ENCODE measurements at regions not wholly inside any gene's neighbourhood (a gene's known extent, or its start where the extent isn't known, plus 50 kb on each side); places are given as distances from the start of the nearest gene placed in this dataset.

DNA sequence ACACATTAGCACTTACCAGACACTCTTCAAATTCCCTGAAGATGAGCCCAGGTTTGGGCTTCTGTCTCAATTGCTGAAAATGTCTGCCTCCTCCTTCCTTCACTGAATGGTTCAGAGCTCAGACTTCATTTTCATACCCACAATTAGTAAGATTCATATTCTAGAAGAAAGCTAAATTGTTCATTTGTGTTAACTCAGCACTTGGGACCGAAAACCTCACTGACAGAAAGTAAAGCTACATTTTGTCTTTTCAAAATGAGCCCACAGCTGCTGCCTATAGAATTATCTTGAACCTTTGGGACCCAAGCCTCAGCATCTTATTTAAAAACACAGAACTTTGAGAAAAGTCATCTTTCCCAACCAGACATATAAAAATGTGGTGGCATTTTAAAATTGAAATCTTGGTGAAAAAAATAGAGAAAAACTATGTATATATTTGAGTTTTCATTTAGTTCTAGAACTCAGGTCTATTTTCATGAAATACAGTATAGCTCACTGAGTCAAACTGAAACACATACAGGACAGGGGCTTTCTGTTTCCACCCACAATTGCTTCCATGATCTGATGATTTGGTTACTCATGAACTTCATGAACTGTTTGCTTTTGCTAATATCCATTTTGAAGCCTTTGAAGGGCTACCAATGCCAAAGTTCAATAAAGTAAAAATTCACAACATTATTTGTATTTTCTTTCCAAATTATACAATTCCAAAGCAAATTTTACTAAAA is 119.1 kb upstream of the PFKP start:
- H3K36me3 Mint-ChIP-seq (ENCODE audit: low read depth) = no peaks in the 10 kb centered on the region
- H3K27ac Mint-ChIP-seq = no peak overlapping the region
- no peaks in the 10 kb centered on the region for H3K9me3 Mint-ChIP-seq
- H3K4me1 Mint-ChIP-seq = no peaks in the 10 kb centered on the region
- TF ChIP-seq, protein P1, sequence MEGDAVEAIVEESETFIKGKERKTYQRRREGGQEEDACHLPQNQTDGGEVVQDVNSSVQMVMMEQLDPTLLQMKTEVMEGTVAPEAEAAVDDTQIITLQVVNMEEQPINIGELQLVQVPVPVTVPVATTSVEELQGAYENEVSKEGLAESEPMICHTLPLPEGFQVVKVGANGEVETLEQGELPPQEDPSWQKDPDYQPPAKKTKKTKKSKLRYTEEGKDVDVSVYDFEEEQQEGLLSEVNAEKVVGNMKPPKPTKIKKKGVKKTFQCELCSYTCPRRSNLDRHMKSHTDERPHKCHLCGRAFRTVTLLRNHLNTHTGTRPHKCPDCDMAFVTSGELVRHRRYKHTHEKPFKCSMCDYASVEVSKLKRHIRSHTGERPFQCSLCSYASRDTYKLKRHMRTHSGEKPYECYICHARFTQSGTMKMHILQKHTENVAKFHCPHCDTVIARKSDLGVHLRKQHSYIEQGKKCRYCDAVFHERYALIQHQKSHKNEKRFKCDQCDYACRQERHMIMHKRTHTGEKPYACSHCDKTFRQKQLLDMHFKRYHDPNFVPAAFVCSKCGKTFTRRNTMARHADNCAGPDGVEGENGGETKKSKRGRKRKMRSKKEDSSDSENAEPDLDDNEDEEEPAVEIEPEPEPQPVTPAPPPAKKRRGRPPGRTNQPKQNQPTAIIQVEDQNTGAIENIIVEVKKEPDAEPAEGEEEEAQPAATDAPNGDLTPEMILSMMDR (IDR thresholded peaks at IDR 0.05; ENCODE audit: unreplicated experiment in 3 of 3) = no peak
- H3K4me3 Mint-ChIP-seq = no peak overlapping the region
- peaks cover 23% of the 10 kb centered on the region for H3K27me3 Mint-ChIP-seq (ENCODE audit: low read depth)

DNA sequence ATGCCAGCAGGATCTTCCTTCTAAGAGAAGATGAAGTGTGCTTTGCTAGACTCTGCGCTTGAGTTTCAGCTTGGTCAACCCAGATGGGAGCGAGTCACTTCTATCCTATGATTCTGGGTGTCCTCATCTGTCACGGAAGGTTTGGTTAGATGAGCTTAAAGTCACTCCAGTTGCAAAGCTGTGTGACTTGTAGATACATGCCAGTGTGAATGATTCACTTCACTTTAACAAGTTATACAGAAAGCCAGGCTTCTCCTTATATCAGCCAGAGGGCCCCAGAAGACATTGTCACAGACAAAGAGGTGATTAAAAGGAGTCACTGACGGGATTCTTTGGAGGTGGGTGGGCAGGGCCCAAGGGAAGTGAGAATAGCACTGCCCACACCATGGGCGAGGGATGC is 122.6 kb upstream of the PFKP start:
- H3K9me3 Mint-ChIP-seq = no peaks in the 10 kb centered on the region
- H3K36me3 Mint-ChIP-seq (ENCODE audit: low read depth) = no peaks in the 10 kb centered on the region
- H3K4me1 Mint-ChIP-seq = no peaks in the 10 kb centered on the region
- no peak overlapping the region for H3K27ac Mint-ChIP-seq
- no peak overlapping the region for H3K4me3 Mint-ChIP-seq
- TF ChIP-seq, protein P1 (IDR thresholded peaks at IDR 0.05; ENCODE audit: unreplicated experiment in 3 of 3) = no peak
- H3K27me3 Mint-ChIP-seq (ENCODE audit: low read depth) = peaks cover 23% of the 10 kb centered on the region

DNA sequence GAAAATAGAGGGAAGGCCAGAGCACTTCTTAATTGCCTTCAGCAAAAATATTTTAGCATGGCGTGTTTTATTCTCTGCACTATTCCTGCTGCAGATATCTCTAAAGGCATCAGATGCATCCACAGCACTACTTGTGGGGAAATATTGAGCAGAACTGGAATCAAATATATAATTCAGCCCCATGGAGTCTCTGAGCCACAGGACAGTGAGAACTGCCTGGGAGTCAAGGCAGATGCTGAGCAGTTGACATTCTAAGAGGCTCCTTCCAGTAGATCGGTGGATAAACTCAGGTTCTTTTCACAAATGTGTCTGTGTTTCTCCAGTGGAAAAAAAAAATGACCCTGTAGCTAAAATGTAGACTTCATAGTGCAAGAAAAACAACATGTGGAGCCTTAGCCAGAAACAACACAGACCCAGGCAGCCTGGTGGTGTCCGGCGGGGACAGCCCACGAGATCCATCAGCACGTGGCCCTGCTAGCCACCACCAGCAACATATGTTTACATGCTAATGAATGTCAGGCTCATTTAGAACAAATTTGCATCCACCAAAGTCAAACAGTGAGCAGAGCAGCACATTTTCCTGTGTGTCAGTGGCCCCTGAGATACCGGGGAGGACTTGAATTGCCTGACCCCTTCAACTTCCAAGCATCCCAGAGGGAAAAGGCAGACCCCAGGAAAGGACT is 123.3 kb upstream of the PFKP start:
- Mint-ChIP-seq H3K27me3 (ENCODE audit: low read depth) (peaks cover 21% of the 10 kb centered on the region), H3K27ac (no peak overlapping the region), H3K4me1 (no peaks in the 10 kb centered on the region), H3K4me3 (no peak overlapping the region), H3K36me3 (ENCODE audit: low read depth) (no peaks in the 10 kb centered on the region), H3K9me3 (no peaks in the 10 kb centered on the region)
- TF ChIP-seq, protein P1 (IDR thresholded peaks at IDR 0.05; ENCODE audit: unreplicated experiment in 3 of 3) = no peak

DNA sequence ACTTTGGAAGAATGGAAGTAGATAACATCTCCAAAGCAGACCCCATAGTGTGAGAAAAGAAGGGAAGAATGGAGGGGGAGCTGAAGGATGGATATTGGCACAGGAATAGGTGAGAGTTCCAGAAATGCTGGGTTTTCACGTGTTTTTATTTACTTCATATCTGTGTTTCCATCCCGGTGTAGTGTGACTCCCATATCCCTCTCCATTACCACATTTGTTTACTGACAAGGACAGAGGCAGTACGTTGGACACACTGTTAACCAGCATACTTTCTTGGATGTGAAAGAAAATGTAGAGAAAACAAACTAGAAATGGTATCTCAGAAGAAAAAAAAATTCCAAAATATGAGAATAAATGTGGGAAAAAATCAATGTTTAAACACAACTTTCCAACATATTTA is 124.4 kb upstream of the PFKP start:
- Mint-ChIP-seq H3K36me3 (ENCODE audit: low read depth) (no peaks in the 10 kb centered on the region), H3K4me1 (peaks cover 4% of the 10 kb centered on the region), H3K9me3 (no peaks in the 10 kb centered on the region), H3K27me3 (ENCODE audit: low read depth) (peaks cover 23% of the 10 kb centered on the region), H3K27ac (no peak overlapping the region), H3K4me3 (no peak overlapping the region)
- TF ChIP-seq, protein P1 (IDR thresholded peaks at IDR 0.05; ENCODE audit: unreplicated experiment in 3 of 3) = no peak

DNA sequence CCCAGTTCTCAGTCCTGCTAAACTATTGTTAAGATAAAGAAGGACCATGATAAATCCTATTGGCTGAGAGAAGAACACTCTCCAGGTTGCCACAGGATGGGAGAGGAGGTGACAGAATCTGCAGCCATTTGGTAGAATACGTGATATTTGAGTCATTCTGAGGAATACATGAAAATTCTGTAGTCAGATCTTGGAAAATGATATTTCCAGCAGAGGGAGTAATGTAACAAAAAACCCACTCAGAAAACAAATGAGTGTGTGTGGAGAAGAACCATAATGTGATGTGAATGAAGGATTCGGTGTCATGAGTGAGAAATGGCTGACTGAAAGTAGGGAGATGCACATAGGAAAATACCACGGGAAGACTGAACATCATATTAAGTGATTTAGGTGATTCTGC is 128.5 kb upstream of the PFKP start:
- H3K36me3 Mint-ChIP-seq (ENCODE audit: low read depth) = no peaks in the 10 kb centered on the region
- H3K9me3 Mint-ChIP-seq = no peaks in the 10 kb centered on the region
- no peak overlapping the region for H3K4me3 Mint-ChIP-seq
- TF ChIP-seq, protein P1 (IDR thresholded peaks at IDR 0.05; ENCODE audit: unreplicated experiment in 3 of 3) = peak in 1 of 3 experiments; percentile 14
- H3K4me1 Mint-ChIP-seq = peaks cover 23% of the 10 kb centered on the region
- no peak overlapping the region for H3K27ac Mint-ChIP-seq
- peaks cover 37% of the 10 kb centered on the region for H3K27me3 Mint-ChIP-seq (ENCODE audit: low read depth)

All from nephron (organoid).